NCI-H2171 treated with DMSO at 0.1 percent for 48 hours (cell line): ENCODE measurements at regions not wholly inside any gene's neighbourhood (a gene's known extent, or its start where the extent isn't known, plus 50 kb on each side); places are given as distances from the start of the nearest gene placed in this dataset.
"Not testable (repeated sequence)": the region's sequence is repeated elsewhere in the genome, so short reads cannot be mapped to it uniquely, and the experiment has no call there.

Source experiments
- DNase-seq: peaks from one replicate; lab custom pipeline; 2025; lab: John Stamatoyannopoulos, UW

- no peak for DNase-seq
These were observed 485.4 kb upstream of the LRRC7 start for GRCh38 chr1:69082312-69082711.

DNA sequence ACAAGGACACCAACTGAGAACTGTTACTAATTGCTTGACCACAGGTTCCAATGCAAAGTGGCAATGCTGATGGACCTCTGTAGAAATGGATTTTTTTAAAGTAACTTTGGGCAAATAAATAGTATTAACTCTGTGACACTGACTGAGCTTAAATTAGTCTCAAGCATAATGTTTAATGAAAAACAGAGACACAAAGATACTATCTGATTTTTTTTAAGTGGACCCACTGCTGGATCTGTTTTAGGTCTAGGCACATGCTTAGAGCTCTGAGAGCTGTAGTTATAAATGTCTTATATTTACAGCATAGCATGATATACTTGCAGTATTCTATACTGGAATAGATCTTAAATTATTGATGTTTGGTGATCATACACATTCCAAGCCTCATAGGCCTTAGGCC lies 481.6 kb upstream of the LRRC7 start:
- DNase-seq = no peak

DNA sequence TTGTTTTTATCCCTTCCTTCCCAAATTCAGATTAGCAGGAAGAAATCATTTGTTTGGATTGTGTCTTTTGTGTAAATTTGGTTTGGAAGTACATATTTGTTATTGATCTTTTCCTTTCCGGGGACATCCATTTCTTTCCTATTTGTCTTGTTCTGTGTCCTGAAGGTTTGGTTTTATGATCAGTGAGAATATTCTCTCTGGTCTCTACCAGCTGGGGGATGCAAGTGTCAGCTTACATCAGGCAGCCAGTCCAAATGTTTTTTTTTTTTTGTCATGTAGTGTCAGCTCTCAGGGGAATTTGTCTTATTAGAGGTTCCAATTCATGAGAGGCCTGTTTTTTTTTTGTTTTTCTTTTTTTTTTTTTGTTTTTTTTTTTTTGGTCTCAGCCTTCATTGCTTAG lies 479.2 kb upstream of the LRRC7 start:
- peak; percentile 97 for DNase-seq

DNA sequence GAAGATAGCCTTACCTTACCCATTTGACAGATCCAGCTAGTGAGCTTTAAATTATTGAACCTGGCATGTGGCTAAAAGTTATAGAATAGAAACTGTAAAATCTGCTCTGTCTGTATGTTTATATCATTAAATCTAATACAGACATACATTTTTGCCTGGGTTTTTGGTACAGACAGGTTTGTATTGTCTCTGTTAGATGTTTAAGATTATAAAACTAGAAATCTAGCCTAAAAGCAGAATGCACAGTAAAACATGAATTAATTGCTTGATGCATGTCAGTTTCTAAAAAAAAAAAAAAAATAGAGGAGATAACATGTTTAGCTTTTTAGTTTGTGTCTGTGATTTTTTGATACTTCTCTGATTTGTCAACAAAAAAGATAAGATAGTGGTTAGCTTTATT lies 477.6 kb upstream of the LRRC7 start:
- DNase-seq = no peak

DNA sequence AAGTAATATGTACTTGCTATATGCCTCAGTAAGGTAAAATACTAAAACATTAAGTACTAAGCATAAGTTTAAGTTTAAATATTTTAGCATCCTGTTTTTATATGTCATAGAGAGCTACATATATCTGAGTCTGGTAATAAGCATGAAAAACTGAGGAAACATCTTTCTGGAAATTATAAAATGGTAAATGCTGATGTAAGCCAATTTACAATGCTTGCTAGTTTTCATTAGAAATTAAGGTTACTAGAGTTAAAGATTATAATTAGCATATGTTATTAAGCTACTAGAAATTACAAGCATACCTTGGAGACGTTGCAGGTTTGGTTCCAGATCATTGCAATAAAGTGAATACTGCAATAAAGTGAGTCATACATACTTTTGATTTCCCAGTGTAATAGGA lies 477.0 kb upstream of the LRRC7 start:
- no peak for DNase-seq

DNA sequence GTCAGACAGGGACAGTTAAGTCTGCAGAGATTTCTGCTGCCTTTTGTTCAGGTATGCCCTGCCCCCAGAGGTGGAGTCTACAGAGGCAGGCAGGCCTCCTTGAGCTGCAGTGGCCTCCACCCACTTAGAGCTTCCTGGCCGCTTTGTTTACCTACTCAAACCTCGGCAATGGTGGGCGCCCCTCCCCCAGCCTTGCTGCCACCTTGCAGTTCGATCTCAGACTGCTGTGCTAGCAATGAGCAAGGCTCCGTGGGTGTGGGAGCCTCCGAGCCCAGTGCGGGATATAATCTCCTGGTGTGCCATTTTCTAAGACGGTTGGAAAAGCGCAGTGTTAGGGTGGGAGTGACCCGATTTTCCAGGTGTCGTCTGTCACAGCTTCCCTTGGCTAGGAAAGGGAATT lies 465.7 kb upstream of the LRRC7 start:
- DNase-seq = not testable (repeated sequence)

GRCh38 chr1:69103213-69103612 lies 464.5 kb upstream of the LRRC7 start:
- DNase-seq = no peak

DNA sequence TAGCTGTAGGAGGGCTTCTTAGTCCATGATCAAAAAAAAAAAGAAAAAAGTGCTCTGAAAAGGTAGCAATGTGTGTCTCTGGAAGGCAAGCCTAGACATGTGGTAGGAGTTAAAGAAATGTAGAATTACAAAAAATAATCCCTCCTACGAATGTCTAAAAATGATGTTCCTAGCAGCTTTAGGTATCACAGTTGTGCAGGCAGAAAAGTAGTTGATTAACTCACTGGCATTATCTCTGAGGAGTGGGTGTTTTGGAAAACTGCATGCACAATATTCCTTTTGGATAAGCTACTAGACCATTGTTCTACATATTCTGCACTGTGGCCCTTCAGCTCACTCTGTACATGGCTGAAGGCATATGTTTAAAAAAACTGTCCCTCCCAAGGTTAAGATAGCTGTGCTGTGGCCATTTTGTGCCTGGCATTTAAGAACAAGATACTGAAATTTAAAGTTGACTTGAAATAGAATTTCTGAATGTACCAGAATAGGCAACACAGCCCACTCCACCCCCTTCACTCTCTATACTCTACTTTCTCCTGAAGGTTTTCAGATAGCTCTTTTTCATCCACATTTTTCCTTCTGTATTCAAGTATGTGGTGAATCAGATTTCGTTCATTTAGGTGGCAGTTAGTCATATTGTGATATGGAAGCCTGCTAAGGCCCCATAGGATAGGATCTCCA lies 463.9 kb upstream of the LRRC7 start:
- no peak for DNase-seq

DNA sequence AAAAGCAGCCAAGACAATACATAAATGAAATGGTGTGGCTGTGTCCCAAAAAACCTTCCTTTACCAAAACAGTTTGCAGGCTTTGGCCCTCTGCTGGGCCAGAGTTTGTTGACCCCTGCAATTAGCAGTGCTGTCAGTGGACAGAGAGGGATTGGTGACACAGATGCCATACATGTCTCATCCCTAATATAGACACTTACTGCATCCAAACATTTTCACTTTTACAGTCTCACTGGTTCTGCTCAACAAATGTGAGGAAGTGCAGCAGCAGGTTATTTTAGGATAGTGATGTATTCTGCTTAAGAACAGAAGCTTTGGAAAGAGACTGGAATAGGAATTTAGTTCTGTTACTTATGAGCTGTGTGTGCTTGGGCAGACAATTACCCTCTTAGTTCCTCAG lies 462.8 kb upstream of the LRRC7 start:
- DNase-seq = no peak

GRCh38 chr1:69109277-69109676 lies 458.4 kb upstream of the LRRC7 start:
- DNase-seq = no peak

- DNase-seq = peak; percentile 65
These were observed 456.9 kb upstream of the LRRC7 start for GRCh38 chr1:69110851-69111250.

- peak; percentile 31 for DNase-seq
These were observed 447.5 kb upstream of the LRRC7 start for GRCh38 chr1:69120126-69120741.

- DNase-seq = no peak
These were observed 446.9 kb upstream of the LRRC7 start for GRCh38 chr1:69120817-69121216.

GRCh38 chr1:69121723-69122122 lies 446.0 kb upstream of the LRRC7 start:
- no peak for DNase-seq

GRCh38 chr1:69122373-69122772 lies 445.3 kb upstream of the LRRC7 start:
- DNase-seq = no peak

DNA sequence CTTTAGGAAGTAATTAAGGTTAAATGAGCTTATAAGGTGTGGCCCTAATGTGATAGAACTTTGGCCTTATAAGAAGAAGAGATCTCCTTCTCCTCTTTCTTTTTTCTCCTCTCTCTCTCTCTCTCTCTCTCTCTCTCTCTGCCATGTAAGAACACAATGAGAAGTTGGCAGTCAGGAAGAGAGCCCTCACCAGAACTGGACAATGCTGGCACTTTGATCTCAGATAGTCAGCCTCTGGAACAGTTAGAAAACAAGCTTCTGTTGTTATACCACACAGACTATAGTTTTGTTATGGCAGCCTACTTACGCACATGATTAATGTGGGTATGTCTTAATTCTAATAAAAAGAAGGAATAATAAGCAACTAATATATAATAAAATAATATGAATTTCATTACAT lies 444.2 kb upstream of the LRRC7 start:
- DNase-seq = no peak

- no peak for DNase-seq
These were observed 440.9 kb upstream of the LRRC7 start for GRCh38 chr1:69126796-69127195.

DNA sequence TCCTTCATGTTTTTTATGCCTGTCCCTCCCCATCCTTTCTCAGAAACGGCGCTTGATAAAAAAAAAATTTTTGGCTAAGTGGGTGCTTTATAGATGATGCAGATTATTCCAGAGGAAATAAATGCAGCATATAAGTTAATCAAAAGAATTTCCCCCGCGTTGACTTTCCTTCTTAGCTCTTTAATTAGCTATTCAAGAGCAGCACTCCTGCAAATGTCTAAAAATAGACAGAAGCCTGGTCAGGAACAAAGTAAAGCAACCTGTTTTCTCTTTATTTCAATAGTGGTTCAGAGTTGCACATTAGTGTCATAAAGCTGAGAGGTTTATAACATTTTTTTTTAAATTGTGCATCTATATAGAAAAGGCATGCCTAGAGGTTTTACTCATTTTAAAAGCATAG lies 439.5 kb upstream of the LRRC7 start:
- DNase-seq = no peak

- DNase-seq = peak; percentile 33
These were observed 438.2 kb upstream of the LRRC7 start for GRCh38 chr1:69129538-69129937.

DNA sequence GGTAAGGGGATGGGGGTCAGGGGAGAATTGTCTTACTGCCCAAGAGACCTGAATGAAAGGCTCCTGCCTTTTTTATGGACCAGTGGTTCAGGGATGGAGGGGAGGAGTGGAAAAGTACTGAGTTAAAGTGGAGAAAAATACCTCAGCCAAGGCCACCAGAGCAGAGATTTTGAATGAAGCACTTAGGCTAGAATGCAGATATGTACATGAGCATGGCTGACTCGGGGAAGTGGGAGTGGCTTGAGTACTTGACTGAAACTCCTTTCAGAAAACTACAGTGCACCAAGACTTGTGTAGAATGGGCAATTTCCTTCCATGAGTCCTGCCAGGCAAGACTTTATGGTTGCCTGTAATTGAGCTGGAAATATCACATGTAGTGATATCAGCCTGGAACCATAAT lies 429.6 kb upstream of the LRRC7 start:
- no peak for DNase-seq

- DNase-seq = no peak
These were observed 428.7 kb upstream of the LRRC7 start for GRCh38 chr1:69139007-69139406.

DNA sequence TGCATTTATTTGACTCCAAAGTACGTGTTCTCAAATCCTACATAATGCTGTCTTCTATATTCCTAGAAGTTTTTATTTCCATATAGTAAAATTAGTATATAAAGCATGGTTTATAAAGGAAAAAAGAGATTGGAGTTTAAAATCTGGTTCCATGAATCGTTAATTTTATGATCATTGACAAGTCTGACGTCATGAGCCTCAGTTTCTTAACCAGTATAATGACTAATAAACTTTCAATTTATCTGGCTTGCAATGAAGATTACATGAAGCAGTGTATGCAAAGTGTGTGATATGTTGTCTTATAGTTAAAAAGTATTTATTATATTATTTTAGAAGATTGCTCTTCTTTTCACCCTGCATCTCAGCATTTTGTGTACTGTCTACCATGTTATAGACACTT lies 421.4 kb upstream of the LRRC7 start:
- DNase-seq = no peak

DNA sequence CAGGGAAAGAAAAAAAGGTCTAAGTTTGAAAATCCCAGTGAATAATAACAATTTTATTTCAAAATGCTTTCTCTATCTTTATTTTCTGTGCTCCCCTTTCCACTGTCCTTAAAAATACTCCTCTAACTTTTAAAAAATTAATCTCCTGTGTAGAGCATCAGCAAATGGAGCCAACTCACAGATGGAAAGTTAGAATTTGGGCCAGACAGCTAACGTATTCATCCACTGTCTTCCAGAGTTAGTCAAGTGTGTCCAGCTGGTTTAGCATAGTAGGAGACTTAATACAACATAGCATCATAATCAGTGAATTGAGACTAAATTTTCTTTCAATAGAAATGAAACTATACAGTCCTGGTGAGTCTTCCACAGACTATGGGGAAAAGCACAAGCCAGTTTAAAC lies 419.0 kb upstream of the LRRC7 start:
- DNase-seq = no peak
